ENCODE measurements at regions not wholly inside any gene's neighbourhood (a gene's known extent, or its start where the extent isn't known, plus 50 kb on each side); places are given as distances from the start of the nearest gene placed in this dataset.
A peak's percentile ranks its signal among the peaks of the same experiment; 100 is the strongest.
"Not testable (repeated sequence)": the region's sequence is repeated elsewhere in the genome, so short reads cannot be mapped to it uniquely, and the experiment has no call there.

DNA sequence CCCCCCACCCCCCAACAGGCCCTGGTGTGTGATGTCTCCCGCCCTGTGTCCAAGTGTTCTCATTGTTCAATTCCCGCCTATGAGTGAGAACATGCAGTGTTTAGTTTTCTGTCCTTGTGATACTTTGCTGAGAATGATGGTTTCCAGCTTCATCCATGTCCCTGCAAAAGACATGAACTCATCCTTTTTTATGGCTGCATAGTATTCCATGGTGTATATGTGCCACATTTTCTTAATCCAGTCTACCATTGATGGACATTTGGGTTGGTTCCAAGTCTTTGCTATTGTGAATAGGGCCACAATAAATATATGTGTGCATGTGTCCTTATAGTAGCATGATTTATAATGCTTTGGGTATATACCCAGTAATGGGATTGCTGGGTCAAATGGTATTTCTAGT is 54.0 kb downstream of the ZCCHC13 start:
- FAIRE-seq: not testable (repeated sequence)

GRCh38 chrX:74363914-74364313 is 57.4 kb upstream of the SLC16A2 start:
- FAIRE-seq (no peak), DNase-seq (ENCODE audit: insufficient read length, low spot score) (no peak)
- TF ChIP-seq POLR2A (IDR thresholded peaks at IDR 0.05; ENCODE audit: low read depth, low read length): no peak

More for the DNA sequence above, 54.0 kb downstream of the ZCCHC13 start:
- DNase-seq (ENCODE audit: insufficient read length, low spot score): not testable (repeated sequence)

DNA sequence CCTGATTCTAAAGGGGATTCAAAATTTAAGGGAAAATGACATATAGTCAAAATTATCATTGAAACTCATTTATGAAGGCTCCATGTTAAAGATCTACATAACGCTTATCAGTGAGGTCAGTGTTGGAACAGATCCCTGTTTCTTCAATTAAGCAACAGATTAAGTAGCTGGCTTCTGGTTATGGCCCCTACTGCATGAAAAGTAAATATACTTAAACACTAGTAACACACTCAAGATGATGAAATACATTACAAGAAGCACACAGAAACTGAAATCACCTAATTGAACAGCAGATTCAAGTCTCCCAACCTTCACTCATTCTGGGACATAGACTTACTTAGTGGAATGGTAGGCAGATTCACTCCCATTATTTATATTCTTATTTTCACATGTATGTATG is 51.6 kb upstream of the SLC16A2 start:
- no peak for TF ChIP-seq POLR2A (IDR thresholded peaks at IDR 0.05; ENCODE audit: low read depth, low read length)
- no peak for FAIRE-seq
- DNase-seq (ENCODE audit: insufficient read length, low spot score): no peak

- no peak for DNase-seq (ENCODE audit: insufficient read length, low spot score)
- no peak for FAIRE-seq
- no peak for TF ChIP-seq POLR2A (IDR thresholded peaks at IDR 0.05; ENCODE audit: low read depth, low read length)
Measured at GRCh38 chrX:74370487-74370886, 50.8 kb upstream of the SLC16A2 start.

GRCh38 chrX:74371425-74372222 is 49.7 kb upstream of the SLC16A2 start:
- TF ChIP-seq POLR2A (IDR thresholded peaks at IDR 0.05; ENCODE audit: low read depth, low read length): no peak

More at GRCh38 chrX:74371425-74372222, 49.7 kb upstream of the SLC16A2 start:
- FAIRE-seq (peak; percentile 86), DNase-seq (ENCODE audit: insufficient read length, low spot score) (no peak)

Data from H54 (cell line).